Panc1 (cell line): ENCODE measurements at regions not wholly inside any gene's neighbourhood (a gene's known extent, or its start where the extent isn't known, plus 50 kb on each side); places are given as distances from the start of the nearest gene placed in this dataset.

ENCODE experiments used
- ATAC-seq: fragments of 200-7000 bp; cut with Tn5 transposase; 2 replicates; pipeline ENCODE4 v1.9.1; 2020; ENCODE audit warnings: mild to moderate bottlenecking, moderate library complexity
- BruUV-seq: library from RNA; stranded (reverse); fragments of 400-500 nt; replicated peaks from 2 replicates; lab custom pipeline; 2021; lab: Mats Ljungman, UMichigan
- CTCF ChIA-PET: fragments of 300-600 bp; sonication (Branson Sonifier 250); formaldehyde crosslinking; loops from one replicate; lab custom pipeline; 2022; ENCODE audit warnings: antibody characterized with exemption; lab: Charles Lee
- POLR2A ChIA-PET: fragments of 300-600 bp; sonication (Branson Sonifier 250); formaldehyde crosslinking; loops from one replicate; lab custom pipeline; 2022; ENCODE audit warnings: antibody characterized with exemption; lab: Charles Lee
- DNase-seq: peaks from one replicate; pipeline ENCODE4 v3.0.0-alpha.2; 2010; ENCODE audit warnings: low read depth, low spot score
- H3K27ac ChIP-seq: 2 replicates; pipeline ENCODE4 v1.5.1; 2011; ENCODE audit warnings: mild to moderate bottlenecking, low read length, inconsistent platforms
- H3K27me3 ChIP-seq: fragments of 200-500 bp; sonication (Bioruptor generic); 2 replicates; pipeline ENCODE4 v1.6.0; 2014; ENCODE audit warnings: low read length, inconsistent platforms; ENCODE audit not compliant: control insufficient read depth, insufficient read depth
- H3K36me3 ChIP-seq: fragments of 200-500 bp; sonication (Bioruptor generic); 2 replicates; pipeline ENCODE4 v1.5.1; 2014; ENCODE audit warnings: inconsistent platforms, mild to moderate bottlenecking, low read length, moderate library complexity; ENCODE audit not compliant: control insufficient read depth, insufficient read depth
- H3K4me1 ChIP-seq: 2 replicates; pipeline ENCODE4 v1.5.1; 2011; ENCODE audit warnings: inconsistent platforms, mild to moderate bottlenecking, low read length, moderate library complexity; ENCODE audit not compliant: control insufficient read depth, insufficient read depth
- H3K4me3 ChIP-seq, 2 experiments: 2 replicates each; pipeline ENCODE4 v1.5.1; 2011 to 2012; ENCODE audit warnings: low read depth in 2 of 2, low read length in 2 of 2, mild to moderate bottlenecking in 2 of 2, inconsistent platforms in 1 of 2, moderate library complexity in 1 of 2
- H3K9me3 ChIP-seq: fragments of 200-500 bp; sonication (Bioruptor generic); 2 replicates; pipeline ENCODE4 v1.5.1; 2014; ENCODE audit warnings: low read depth, mild to moderate bottlenecking, inconsistent platforms, low read length, moderate library complexity; ENCODE audit not compliant: control insufficient read depth, insufficient read depth
- CTCF ChIP-seq: fragments of 450-650 bp; IDR thresholded peaks from 2 replicates; pipeline ENCODE4 v1.5.1; 2017; ENCODE audit warnings: mild to moderate bottlenecking
- POLR2AphosphoS5 ChIP-seq: IDR thresholded peaks from 2 replicates; pipeline ENCODE4 v1.6.1; 2012; ENCODE audit warnings: mild to moderate bottlenecking, low read depth, low read length, moderate library complexity
- REST ChIP-seq, 2 experiments: IDR thresholded peaks; 2 replicates each; pipeline ENCODE4 v1.6.1; 2011 to 2012; ENCODE audit warnings: low read depth in 2 of 2, control low read depth in 1 of 2, low read length in 1 of 2, mild to moderate bottlenecking in 1 of 2, moderate library complexity in 1 of 2; ENCODE audit not compliant: insufficient read depth in 1 of 2
- SIN3A ChIP-seq: IDR thresholded peaks from 2 replicates; pipeline ENCODE4 v1.6.1; 2012; ENCODE audit warnings: low read depth, mild to moderate bottlenecking, low read length, moderate library complexity, borderline replicate concordance; ENCODE audit not compliant: insufficient read depth
- TCF7L2 ChIP-seq: IDR thresholded peaks from 2 replicates; pipeline ENCODE4 v1.6.1; 2011; ENCODE audit warnings: mild to moderate bottlenecking, low read depth, low read length, inconsistent platforms
- in situ Hi-C: cut with HindIII; loops from 2 replicates; pipeline ENCODE4 v1.10.0; 2016; ENCODE audit warnings: low sequenced_read_pairs, low pct_unique_long_range_greater_than_20kb
- intact Hi-C: fragments of 100-400 bp; cut with micrococcal nuclease; formaldehyde crosslinking; loops from one replicate; pipeline ENCODE4 v1.10.0; 2022; ENCODE audit not compliant: unreplicated experiment

GRCh38 chr13:105074755-105075154 is 1460.7 kb downstream of the EFNB2 start:
- no peaks in the 10 kb centered on the region for H3K9me3 ChIP-seq
- no peaks in the 10 kb centered on the region for H3K27me3 ChIP-seq
- no peaks in the 10 kb centered on the region for H3K36me3 ChIP-seq
- no peak overlapping the region for H3K27ac ChIP-seq
- BruUV-seq = no TSS peak
- POLR2A ChIA-PET = no interaction called here
- no peaks in the 10 kb centered on the region for H3K4me1 ChIP-seq
- in situ Hi-C loops (no loop called here), intact Hi-C loops (no loop called here)
- CTCF ChIA-PET = no interaction called here
- ATAC-seq (no peak), DNase-seq (no peak)
- H3K4me3 ChIP-seq = no peak overlapping the region
- TF ChIP-seq REST (IDR thresholded peaks at IDR 0.05; ENCODE audit: insufficient read depth in 1 of 2, low read depth in 2 of 2, low read length in 1 of 2) (no peak), POLR2AphosphoS5 (no peak), TCF7L2 (no peak), SIN3A (no peak)

- no peak for ATAC-seq
- Histone ChIP-seq H3K4me3 (no peak overlapping the region), H3K4me1 (no peaks in the 10 kb centered on the region), H3K27me3 (no peaks in the 10 kb centered on the region), H3K36me3 (no peaks in the 10 kb centered on the region), H3K27ac (no peak overlapping the region), H3K9me3 (no peaks in the 10 kb centered on the region)
- TF ChIP-seq POLR2AphosphoS5 (no peak), SIN3A (no peak), CTCF (no peak), REST (IDR thresholded peaks at IDR 0.05; ENCODE audit: insufficient read depth in 1 of 2, low read depth in 2 of 2, low read length in 1 of 2) (no peak), TCF7L2 (no peak)
- in situ Hi-C loops (no loop called here), intact Hi-C loops (no loop called here)
- CTCF ChIA-PET = no interaction called here
- POLR2A ChIA-PET = no interaction called here
- no TSS peak for BruUV-seq
- no peak for DNase-seq
Observed at GRCh38 chr13:105073041-105073440, 1462.4 kb downstream of the EFNB2 start.
